HG03045 (cell line): ENCODE measurements at regions not wholly inside any gene's neighbourhood (a gene's known extent, or its start where the extent isn't known, plus 50 kb on each side); places are given as distances from the start of the nearest gene placed in this dataset.

ENCODE experiments used
- ATAC-seq: cut with Tn5 transposase; IDR thresholded peaks from one replicate; pipeline ENCODE4 v1.9.1; 2021; ENCODE audit warnings: mild to moderate bottlenecking, moderate library complexity; ENCODE audit not compliant: unreplicated experiment

DNA sequence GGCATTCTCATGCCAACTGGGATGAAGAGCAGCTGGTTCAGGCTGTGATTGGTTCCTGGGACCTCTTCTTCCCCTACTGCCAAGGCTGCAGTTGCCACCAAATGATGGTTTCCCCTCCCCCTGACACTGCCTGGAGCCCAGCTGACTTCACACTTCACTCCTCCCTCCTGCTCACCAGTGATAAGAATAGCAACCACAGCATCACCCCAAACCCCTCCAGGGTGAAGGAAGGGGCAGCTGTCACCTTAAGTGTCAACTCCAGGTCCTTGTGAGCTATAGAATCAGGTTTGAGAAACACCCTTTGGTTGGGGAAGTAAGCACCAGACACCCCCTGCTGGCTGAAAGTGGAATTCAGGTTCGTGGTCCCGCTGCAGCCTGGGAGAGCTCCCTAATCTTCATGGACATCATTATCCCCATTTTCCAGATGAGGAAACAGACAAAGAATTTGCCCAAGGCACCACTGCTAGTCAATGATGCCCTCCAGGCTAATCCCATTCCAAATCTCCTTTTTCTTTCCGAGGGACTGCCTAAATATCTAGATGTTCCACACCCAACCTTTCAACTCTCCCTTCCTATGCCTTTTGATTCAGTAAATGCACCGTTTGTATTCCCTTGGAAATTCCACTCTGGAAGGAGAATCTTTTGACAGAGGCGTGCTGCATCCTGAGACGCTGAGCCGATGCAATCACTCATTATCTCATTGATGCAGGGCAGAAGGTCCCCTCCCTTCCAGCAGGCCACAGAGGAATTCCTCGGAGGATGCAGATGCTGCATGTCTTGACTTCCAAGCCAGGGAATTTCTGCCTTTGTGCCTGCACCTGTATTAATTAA, 50.6 kb upstream of the UQCRFS1 start:
- no peak for ATAC-seq

DNA sequence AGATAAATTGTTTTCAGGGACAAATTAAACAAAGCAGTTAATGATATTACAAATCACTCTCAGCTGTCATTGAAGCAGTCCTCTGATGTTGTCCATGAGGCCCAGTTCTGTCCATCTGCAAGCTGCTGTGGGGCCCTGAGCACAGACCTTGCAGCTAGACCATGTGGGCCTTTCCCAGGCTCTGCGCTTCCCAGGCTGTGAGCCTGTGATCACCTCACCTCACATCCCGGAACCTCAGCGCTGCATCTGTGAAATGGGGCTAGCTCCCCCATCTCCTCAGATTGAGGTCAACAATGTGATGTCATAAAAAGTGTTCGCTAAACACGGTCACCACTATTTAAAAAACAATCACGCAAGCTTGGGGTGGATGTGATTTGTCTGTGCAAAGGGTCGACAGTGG, 51.9 kb upstream of the UQCRFS1 start:
- ATAC-seq, result no peak

DNA sequence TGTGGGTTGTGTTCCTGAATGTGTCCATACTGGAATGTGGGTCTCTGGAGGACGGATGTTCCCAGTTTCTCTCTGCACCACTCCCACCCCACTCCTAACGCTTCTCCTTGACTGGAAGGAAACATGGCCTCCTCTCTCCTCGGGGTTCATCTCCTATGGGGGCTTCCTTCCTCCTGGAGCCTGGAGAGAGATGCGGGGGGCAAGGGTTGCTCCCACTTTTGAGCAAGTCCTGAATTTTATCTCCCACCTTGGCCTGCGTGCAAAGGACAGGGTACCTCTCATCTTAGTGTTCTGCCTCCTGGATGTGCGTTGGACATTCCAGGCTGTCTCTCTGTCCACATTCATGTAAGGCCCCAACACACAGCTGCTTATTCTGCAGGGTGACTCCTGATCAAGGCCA, 52.5 kb upstream of the UQCRFS1 start:
- ATAC-seq, result no peak

DNA sequence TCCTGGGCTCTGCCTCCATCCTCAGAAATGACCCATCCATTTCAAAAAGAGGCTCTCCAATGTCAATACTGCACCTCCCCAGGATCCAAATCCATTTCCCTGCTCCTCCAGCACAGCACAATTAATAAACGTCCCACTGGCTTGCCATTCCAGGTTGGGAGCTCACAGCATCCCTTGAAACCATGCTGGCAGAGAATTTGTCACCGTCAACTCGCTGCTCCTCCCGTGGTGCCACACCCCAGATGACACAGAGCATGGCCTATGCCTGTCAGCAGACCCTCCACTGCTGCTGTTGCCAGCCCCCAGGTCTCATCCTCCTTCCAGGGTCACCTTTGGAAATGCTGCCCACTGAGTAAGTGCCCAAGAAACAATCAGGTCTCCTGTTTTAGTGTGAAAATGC, 53.0 kb upstream of the UQCRFS1 start:
- no peak for ATAC-seq

DNA sequence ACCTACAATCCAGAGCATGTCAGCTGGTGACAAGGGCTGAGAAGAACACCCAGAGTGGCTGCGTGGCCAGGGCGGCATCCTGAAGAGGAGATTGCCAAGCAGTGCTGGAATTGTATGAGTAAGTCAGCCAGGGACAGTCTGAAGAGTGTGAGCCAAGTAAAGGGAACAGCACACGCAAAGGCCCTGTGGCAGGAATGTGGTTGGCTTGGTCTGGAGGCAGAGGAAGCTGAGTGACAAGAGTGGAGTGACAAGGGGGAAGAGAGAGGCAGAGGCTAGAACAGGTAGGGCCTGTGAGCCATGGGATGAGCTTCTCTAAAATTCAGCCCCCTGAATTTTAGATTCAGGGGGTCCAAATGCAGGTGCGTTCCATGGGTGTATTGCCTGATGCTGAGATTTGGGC, 53.7 kb upstream of the UQCRFS1 start:
- ATAC-seq, result no peak

DNA sequence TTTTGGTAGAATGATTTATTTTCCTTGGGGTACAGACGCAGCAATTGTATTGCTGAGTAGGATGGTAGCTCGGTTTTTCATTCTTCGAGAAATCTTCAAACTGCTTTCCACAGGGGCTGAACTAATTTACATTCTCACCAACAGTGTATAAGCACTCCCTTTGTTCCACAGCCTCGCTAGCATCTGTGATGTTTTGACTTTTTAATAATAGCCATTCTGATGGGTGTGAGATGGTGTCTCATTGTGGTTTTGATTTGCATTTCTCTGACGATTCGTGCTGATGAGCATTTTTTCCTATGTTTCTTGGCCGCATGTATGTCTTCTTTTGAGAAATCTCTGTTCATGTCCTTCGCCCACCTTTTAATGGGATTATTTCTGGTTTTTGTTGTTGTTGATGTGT, 54.8 kb upstream of the UQCRFS1 start:
- ATAC-seq, result no peak

DNA sequence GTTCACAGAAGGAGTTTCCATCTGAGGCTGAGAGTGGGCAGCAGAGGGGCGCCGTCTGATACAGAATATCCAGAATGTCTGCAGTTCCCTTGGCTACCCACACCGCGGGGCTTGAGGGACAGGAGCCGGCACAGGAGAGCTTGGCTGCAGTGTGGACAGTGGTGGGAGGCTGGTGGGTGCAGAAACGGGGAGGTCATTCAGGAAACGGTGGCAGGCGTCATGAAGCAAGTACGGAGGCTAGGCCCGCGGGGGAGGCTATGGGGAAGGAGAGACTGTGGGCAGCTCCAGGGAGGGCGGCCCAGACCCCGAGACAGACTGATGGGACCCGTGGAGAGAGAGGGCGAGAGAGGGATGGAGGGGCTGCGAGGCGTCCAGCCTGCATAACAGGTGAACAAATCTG, 55.2 kb upstream of the UQCRFS1 start:
- ATAC-seq, result no peak

DNA sequence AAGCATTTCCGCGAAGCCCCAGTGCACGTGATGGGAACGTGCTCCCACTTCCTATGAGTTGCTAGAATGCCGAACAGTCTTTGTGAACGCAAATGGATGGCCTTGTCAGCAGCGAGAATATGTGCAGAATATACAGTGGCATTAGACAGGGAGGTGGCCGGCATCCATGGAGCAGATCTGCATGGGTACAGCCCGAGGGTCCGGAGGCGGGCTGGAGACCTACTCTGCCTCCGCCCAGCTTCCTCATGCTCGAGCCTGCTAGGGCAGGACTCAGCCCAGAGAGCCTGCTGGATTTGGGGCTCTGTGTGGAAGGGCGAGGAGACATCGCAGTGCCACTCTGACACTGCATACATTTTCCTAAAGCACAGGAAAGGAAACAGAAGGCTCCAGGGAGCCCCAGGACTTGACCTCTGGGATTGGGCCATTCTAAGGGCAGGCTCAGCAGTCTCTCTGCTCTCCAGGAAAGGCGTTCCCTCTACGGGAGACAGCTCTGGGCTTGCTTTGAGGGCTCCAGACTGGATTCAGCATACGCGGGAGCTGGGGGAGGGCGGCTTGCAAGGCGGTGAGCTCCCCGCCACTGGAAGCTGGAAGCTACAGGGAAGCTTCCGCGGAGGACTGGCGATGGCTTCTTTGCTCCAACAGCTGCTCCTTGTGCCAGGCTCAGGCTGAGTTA, 55.9 kb upstream of the UQCRFS1 start:
- ATAC-seq, result no peak

DNA sequence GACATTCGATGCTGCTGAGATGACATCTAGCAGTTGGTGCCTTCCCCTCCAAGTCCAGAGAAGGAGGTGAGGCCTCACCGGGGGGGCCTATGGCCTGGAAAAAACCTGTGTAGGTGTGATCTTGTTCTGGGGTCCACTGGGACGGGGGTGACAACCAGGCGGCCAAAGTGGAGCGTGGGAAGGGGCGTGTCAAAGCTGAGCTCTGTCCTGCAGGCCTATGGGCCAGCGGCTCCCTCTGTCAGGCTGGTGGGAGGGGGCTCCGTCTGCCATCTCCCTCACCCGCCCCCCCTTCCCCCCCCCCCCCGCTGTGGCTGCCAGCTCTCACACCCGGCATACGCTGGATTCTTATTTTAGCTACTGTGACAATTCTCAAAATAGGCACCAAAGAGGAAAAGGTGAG, 56.7 kb upstream of the UQCRFS1 start:
- no peak for ATAC-seq

DNA sequence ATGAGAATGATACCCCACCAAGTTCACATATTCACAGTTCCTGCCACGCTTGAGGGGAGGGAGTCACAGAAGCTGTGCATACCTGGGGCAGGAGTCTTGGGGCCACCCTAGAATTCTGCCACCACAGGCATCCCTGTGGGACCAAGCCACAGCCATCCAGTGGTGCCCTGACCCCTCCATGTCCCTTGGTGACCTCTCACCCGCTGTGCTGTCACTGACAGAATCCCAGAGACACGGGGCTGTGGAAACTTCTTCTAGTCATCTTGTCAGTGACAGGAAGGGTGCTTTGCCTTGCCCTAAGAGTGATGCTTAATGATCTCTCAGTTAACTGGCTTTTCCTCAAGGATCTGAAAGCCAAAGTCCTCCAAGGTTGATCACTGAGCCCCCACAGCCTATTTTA, 58.4 kb upstream of the UQCRFS1 start:
- ATAC-seq, result no peak

DNA sequence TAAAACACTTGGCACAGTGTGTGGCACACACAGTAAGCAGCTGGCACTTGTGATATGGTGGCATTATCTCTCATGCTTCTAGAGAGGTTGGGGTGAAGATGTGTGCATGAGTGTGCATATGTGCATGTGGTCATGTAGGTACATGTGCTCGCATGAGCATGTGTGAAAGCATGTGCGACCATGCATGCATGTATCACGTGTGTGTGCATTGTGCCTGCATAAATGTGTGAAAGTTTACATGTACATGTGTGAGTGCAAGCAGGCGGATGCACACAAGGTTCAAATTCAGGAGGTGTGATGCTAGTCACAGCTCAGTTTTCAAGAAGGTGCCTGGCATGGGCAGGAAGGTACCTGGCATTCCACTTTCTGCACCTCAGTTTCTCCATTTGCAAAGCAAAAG, 59.0 kb upstream of the UQCRFS1 start:
- no peak for ATAC-seq

DNA sequence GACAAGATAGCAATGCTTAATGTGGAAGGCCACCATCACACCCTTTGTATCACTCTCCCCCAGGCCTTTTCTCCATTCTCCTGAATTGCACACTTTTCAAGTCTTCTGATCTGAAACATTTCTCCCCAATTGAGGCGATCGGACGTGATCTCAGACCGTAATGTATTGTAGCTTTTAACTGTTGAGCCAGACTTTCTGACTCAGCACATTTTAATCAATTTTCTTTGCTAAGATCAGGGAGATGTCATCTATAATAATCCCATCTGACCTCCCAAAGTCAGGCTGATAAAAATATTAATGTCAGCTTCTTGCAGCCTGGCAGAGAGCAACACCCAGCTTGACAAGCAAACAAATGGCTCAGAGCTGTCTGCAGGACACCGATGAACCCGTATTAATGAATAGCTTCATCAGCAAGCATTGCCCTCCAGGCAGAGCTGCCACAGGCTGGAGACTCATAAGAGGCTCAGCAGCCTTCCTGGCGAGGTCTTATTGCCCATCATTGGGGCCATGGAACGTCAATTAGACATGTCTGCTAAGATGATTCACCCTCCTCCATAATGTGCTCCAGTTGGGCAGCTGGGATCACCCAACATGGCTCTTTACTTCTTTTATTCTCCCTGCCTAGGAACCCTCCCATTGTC, 60.2 kb upstream of the UQCRFS1 start:
- ATAC-seq, result no peak

DNA sequence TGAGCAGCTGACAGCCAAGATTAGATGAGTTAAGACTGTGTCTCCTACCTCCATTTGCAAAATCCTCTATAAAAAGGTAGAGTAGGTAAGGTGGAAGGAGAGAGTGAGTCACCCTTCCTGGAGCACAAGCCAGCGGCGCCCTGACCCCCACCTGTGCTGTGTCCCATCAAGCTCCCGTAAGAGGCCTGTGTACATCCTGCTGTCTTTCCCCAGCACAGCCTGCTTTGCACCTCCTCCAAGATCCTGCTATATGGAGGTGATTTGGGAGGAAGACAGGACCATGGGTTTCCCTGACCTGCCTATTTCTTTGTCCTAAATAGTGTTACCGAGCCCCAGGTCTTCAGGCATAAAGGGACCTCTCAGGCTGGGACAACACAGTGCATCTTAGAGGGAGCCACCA, 62.3 kb upstream of the UQCRFS1 start:
- no peak for ATAC-seq

DNA sequence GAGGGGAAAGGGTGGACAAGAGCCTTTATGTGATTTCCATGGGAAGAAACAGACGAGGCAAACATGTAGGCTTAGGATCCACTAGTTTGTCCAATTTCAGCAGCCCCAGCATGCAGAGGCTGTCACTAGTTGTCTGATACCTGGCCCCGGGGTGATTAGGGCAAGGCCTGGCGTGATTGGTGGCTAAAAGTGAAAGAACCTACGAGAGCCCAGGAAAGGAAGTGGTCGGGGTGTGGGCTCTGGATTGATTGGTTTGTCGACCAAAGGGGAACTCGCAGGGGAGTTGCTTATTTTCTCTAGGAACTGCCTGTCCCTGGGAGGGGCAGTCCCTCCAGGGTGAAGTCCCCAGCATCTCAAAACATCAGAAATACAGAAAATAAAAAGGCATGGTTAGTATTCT, 64.2 kb upstream of the UQCRFS1 start:
- ATAC-seq, result peak; percentile 77

DNA sequence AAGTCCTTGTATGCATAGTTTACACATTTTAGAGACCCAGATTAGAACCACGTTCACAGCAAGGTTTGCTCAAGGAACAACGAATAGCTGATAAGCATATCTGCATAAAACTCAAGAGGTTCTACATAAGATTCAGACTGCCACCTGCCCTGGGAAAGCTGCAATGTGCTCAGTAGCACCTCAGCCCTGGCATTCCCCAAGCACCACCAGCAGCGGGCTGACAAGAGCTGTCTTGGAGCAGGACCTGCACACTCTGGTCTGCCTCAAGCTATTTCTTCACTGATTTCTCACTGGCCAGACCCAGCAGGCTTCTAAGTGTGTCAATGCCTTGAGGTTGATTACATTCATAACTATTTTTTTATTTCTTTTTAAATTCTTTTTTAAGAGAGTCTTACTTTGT, 65.8 kb upstream of the UQCRFS1 start:
- ATAC-seq, result no peak

DNA sequence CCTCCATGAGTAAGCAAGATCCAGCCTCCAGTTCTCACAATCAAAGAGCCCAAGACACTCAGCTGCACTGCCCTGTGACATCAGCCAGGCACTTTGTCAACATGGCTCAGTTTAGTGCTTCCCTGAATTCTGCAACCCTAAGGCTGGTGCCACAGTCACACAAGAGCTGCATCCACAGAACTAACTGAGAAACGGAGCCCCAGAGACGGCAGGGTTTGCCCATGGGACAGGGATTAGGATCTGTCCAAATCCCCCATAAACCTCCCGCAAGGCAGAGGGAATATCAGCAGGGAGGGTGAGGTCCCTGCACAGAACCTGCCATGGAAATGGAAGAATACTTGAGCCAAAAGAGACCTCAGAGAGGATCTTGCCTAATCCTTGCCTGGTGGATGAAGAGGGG, 70.4 kb upstream of the UQCRFS1 start:
- ATAC-seq, result no peak

DNA sequence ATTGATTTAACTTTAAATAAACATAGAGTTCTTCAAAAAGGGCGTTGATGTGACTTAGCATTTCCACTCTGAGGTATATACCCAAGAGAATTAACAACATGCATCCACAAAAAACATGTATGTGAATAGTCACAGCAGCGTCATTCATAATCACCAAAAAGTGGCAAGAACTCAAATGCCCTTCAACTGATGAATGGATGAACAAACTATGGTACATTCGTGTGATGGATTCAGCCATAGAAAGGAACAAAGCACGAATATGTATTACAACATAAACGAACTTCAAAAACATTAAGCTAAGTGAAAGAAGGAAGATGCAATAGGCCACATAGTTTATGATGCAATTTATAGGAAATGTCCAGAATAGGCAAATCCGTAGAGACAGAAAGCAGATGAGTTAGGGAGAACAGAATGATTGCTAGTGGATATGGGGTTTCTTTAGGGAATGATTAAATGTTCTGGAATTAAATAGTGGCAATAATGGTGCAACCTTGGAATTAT, 72.3 kb upstream of the UQCRFS1 start:
- no peak for ATAC-seq

DNA sequence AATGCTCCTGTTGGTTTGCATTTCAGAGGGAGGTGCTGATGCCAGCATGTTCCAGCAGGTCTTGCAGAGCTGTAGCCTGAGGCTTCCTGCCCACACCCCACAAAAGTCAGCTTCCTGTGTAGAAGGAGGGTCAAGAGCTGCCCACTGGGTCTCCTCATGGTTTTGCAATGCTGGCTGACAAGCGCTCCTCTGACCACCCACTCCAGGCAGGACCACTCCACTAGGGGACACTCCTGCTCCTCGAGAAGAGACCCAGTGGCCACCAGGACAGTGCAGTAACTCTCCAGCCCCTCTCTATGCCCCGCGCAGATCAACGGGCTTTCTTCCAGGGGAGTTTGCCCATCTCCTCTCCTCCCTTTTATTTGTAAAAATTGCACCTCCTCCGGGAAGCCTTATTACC, 72.9 kb upstream of the UQCRFS1 start:
- ATAC-seq, result no peak

DNA sequence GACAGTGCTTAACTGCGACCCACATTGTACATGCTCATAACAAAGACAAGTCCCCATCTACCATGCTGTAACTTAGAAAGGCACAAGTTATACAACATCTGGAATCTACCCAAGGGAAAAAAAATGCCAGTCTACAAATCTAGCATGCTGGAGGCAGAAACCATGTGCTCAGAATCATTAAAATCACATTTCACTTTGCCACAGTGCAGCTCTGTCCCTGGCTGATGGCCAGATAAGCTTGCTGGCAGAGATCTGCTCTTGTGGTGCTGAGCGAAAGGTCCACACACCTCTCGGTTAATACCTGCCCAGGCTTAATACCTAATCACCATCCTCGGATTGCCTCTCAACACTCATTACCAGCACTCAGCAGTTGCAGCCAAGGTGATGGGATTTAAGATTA, 74.1 kb upstream of the UQCRFS1 start:
- no peak for ATAC-seq

DNA sequence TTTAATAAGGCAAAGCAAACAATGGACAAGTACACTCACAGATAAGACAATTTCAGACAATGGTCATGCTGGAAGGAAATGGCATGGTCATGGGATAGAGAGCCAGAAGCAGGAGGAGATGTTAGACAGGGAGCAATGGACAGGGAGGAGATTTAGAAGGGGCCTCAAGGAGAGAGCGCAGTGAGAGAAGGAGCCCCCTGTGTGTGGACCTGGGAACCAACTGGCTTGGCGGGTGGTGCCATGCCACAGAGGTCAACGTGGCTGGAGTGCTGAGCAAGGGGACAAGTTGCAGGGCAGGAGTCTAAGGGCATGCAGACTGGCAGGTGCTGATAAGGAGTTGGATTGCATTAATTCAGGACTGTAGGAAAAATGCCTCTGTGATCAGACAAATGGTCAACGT, 75.3 kb upstream of the UQCRFS1 start:
- ATAC-seq, result no peak

DNA sequence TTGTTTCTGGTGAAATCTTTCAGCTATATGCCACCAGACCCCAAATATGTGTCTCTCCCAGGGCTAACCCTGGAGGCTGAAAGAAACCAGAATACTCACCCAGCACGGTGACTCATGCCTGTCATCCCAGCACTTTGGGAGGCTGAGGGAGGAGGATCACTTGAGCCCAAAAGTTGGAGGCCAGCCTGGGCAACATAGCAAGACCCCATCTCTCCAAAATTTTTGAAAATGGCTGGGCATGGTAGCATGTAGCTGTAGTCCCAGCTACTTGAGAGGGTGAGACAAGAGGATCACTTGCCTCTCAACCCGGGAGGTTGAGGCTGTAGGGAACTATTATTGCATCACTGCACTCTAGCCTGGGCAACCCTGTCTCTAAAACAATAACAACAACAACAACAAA, 76.1 kb upstream of the UQCRFS1 start:
- ATAC-seq, result no peak

DNA sequence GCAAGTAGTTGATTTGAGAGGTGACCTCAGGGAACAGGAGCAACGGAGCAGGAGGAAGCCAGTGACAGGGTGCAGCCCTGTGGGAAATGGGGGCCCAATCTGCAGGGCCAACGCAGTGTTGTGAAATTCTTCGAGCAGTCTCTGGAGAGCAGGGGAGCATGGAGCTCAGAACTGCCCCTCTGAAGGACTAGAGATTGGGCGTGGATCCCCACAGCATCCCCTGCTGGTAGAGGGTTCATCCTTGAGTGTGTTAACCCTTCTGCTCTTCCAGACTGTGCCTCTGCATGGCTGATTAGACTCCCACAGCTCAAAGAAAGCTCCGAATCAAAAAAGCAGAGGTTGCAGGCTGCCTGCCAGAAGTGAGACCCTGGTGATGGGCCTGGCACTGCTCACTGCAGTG, 77.9 kb upstream of the UQCRFS1 start:
- no peak for ATAC-seq
